ENCODE measurements at regions not wholly inside any gene's neighbourhood (a gene's known extent, or its start where the extent isn't known, plus 50 kb on each side); places are given as distances from the start of the nearest gene placed in this dataset.
A peak's percentile ranks its signal among the peaks of the same experiment; 100 is the strongest.

DNA sequence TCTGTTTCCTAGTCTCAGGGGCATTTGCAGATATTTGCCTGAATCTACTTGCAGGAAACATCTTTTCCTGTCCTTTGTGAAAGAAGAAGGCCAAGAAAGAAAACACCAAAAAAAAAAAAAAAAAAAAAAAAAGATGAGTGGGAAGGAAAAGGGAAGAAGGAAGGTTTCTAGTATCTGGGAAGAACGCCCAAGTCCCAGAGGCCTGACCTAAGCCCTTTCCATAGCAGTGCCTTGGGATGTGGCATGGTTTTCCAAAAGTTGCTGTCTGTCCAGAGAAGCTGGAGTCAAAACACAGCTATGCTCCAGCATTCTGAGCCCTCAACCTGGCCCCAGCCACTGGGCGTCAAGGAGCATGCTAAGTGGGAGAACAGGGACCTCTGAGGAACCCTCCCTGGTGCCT is 123.5 kb downstream of the INHBB start:
- Histone ChIP-seq H3K27ac (no peak overlapping the region), H3K4me1 (replicated peaks in 1 of 2) (peaks cover 20 to 21% of the 10 kb centered on the region in 2 donors), H3K4me3 (no peak overlapping the region)
- WGBS, 10 experiments = 8 to 83% (median 49%) methylated on average over 1 to 2 of the region's 2 CpGs
- ATAC-seq (replicated peaks in 6 of 8) = no peak
- in situ Hi-C loops (cut with MboI; ENCODE audit: low pct_unique_long_range_greater_than_20kb in 2 of 9, low sequenced_read_pairs in 9 of 9, unreplicated experiment in 9 of 9) = no loop called here

GRCh38 chr2:120470041-120470965 is 124.4 kb downstream of the INHBB start:
- peak in 6 of 8 experiments; percentile 63 to 95 (median 76) for ATAC-seq (replicated peaks in 6 of 8)
- 6 to 86% (median 54%) methylated on average over 1 to 11 of the region's 14 CpGs; no CpG with 5 or more reads in 1 of the 10 experiments for WGBS, 10 experiments

GRCh38 chr2:120471166-120471565 is 125.2 kb downstream of the INHBB start:
- no peak overlapping the region for H3K27ac ChIP-seq
- WGBS, 10 experiments = 0 to 77% (median 74%) methylated on average over 1 to 5 of the region's 5 CpGs; no CpG with 5 or more reads in 4 of the 10 experiments
- no peak overlapping the region for H3K4me3 ChIP-seq
- in situ Hi-C loops (cut with MboI; ENCODE audit: low pct_unique_long_range_greater_than_20kb in 2 of 9, low sequenced_read_pairs in 9 of 9, unreplicated experiment in 9 of 9) = no loop called here
- peaks cover 8 to 16% of the 10 kb centered on the region in 2 donors for H3K4me1 ChIP-seq (replicated peaks in 1 of 2)
- no peak for ATAC-seq (replicated peaks in 6 of 8)

More at GRCh38 chr2:120470041-120470965, 124.4 kb downstream of the INHBB start:
- in situ Hi-C loops (cut with MboI; ENCODE audit: low pct_unique_long_range_greater_than_20kb in 2 of 9, low sequenced_read_pairs in 9 of 9, unreplicated experiment in 9 of 9) = no loop called here
- no peak overlapping the region for H3K27ac ChIP-seq
- H3K4me3 ChIP-seq = no peak overlapping the region
- H3K4me1 ChIP-seq (replicated peaks in 1 of 2) = peaks cover 17 to 18% of the 10 kb centered on the region in 2 donors

- Histone ChIP-seq H3K4me1 (replicated peaks in 1 of 2) (peaks cover 0 to 10% of the 10 kb centered on the region in 2 donors), H3K27ac (no peak overlapping the region), H3K4me3 (no peak overlapping the region)
- no peak for ATAC-seq (replicated peaks in 6 of 8)
- WGBS, 10 experiments = 0 to 75% (median 26%) methylated on average over 1 to 2 of the region's 2 CpGs; no CpG with 5 or more reads in 6 of the 10 experiments
- in situ Hi-C loops (cut with MboI; ENCODE audit: low pct_unique_long_range_greater_than_20kb in 2 of 9, low sequenced_read_pairs in 9 of 9, unreplicated experiment in 9 of 9) = no loop called here
Observed at GRCh38 chr2:120472031-120472430, 126.1 kb downstream of the INHBB start.

DNA sequence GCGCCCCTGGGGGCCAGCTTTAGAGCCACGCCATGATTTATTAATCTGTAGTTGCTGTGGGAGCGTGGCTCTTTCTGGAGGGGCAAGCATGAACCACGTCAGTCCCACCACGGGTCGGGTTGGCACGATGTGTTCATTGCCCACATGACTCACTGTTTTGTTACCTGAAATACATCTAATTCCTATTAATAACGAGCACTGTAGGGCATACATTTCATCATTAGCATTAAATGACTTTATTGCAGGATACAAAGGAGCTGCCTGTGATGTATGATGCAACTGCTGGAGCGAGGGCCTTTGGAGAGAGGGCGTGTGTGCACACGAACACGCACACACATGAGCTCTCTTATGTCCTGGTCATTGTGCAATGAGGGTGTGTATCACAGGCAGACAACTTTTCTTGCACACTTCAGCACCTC is 127.0 kb downstream of the INHBB start:
- no peak overlapping the region for H3K27ac ChIP-seq
- H3K4me3 ChIP-seq = no peak overlapping the region
- in situ Hi-C loops (cut with MboI; ENCODE audit: low pct_unique_long_range_greater_than_20kb in 2 of 9, low sequenced_read_pairs in 9 of 9, unreplicated experiment in 9 of 9) = no loop called here
- WGBS, 10 experiments = 0 to 93% (median 75%) methylated on average over 1 to 6 of the region's 12 CpGs; no CpG with 5 or more reads in 5 of the 10 experiments
- peak in 4 of 8 experiments; percentile 11 to 69 (median 42) for ATAC-seq (replicated peaks in 6 of 8)
- H3K4me1 ChIP-seq (replicated peaks in 1 of 2) = peaks cover 0 to 10% of the 10 kb centered on the region in 2 donors

GRCh38 chr2:120473522-120474271 is 127.8 kb downstream of the INHBB start:
- no peak overlapping the region for H3K27ac ChIP-seq
- H3K4me3 ChIP-seq = no peak overlapping the region
- ATAC-seq (replicated peaks in 6 of 8) = no peak
- peaks cover 0 to 10% of the 10 kb centered on the region in 2 donors for H3K4me1 ChIP-seq (replicated peaks in 1 of 2)
- in situ Hi-C loops (cut with MboI; ENCODE audit: low pct_unique_long_range_greater_than_20kb in 2 of 9, low sequenced_read_pairs in 9 of 9, unreplicated experiment in 9 of 9) = no loop called here
- WGBS, 10 experiments = 33 to 100% (median 78%) methylated on average over 3 to 10 of the region's 16 CpGs; no CpG with 5 or more reads in 1 of the 10 experiments

DNA sequence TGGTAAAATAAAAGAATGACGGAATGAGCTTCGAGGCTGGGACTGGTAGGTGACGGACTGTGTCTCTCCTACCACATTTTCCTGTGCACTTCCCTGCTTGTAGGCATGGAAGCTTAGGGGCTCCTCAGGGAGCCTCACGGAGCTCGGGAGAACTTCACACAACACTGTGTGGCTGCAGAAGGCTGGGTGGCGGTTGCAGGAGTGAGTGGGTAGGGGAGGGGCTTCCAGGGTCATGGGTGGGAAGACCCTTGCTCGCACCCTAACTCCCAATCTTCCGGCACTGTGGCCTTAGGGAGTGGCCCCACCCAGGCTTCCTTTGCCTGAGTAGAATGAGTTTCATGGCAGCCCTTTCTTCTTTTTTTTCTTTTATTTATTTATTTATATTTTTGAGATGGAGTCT is 128.6 kb downstream of the INHBB start:
- Histone ChIP-seq H3K4me3 (no peak overlapping the region), H3K27ac (no peak overlapping the region), H3K4me1 (replicated peaks in 1 of 2) (peaks cover 0 to 10% of the 10 kb centered on the region in 2 donors)
- in situ Hi-C loops (cut with MboI; ENCODE audit: low pct_unique_long_range_greater_than_20kb in 2 of 9, low sequenced_read_pairs in 9 of 9, unreplicated experiment in 9 of 9) = no loop called here
- 70 to 100% (median 85%) methylated on average over 1 to 6 of the region's 8 CpGs; no CpG with 5 or more reads in 4 of the 10 experiments for whole genome bisulfite sequencing, 10 experiments
- ATAC-seq (replicated peaks in 6 of 8) = no peak

- 0 to 100% (median 33%) methylated on average over 1 to 4 of the region's 7 CpGs; no CpG with 5 or more reads in 7 of the 10 experiments for WGBS, 10 experiments
- ATAC-seq (replicated peaks in 6 of 8) = no peak
- in situ Hi-C loops (cut with MboI; ENCODE audit: low pct_unique_long_range_greater_than_20kb in 2 of 9, low sequenced_read_pairs in 9 of 9, unreplicated experiment in 9 of 9) = no loop called here
- peaks cover 0 to 18% of the 10 kb centered on the region in 2 donors for H3K4me1 ChIP-seq (replicated peaks in 1 of 2)
- H3K27ac ChIP-seq = no peak overlapping the region
- H3K4me3 ChIP-seq = no peak overlapping the region
Observed at GRCh38 chr2:120476141-120476540, 130.2 kb downstream of the INHBB start.

DNA sequence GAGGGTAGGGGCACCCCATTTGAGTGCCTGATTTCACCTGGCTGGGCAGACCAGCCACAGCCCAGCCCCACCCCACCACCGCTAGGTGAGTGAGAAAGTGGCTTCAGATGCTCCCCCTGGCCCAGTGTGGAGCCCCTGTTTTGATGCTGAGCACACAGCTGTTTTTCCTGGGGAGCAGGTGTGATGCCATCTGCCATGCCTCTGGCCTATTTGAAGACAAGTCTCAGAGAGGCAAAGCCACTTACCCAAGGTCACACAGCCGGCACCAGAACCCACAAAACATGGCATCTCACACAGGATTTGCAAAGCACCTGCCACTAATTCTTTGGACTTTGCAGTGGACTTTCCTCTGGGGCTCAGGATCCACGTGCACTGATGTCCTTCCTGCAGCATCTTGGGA is 131.3 kb downstream of the INHBB start:
- in situ Hi-C loops (cut with MboI; ENCODE audit: low pct_unique_long_range_greater_than_20kb in 2 of 9, low sequenced_read_pairs in 9 of 9, unreplicated experiment in 9 of 9) = no loop called here
- Histone ChIP-seq H3K27ac (no peak overlapping the region), H3K4me3 (no peak overlapping the region), H3K4me1 (replicated peaks in 1 of 2) (peaks cover 0 to 18% of the 10 kb centered on the region in 2 donors)
- 77 to 100% methylated on average over 1 to 3 of the region's 3 CpGs; no CpG with 5 or more reads in 8 of the 10 experiments for WGBS, 10 experiments
- no peak for ATAC-seq (replicated peaks in 6 of 8)

DNA sequence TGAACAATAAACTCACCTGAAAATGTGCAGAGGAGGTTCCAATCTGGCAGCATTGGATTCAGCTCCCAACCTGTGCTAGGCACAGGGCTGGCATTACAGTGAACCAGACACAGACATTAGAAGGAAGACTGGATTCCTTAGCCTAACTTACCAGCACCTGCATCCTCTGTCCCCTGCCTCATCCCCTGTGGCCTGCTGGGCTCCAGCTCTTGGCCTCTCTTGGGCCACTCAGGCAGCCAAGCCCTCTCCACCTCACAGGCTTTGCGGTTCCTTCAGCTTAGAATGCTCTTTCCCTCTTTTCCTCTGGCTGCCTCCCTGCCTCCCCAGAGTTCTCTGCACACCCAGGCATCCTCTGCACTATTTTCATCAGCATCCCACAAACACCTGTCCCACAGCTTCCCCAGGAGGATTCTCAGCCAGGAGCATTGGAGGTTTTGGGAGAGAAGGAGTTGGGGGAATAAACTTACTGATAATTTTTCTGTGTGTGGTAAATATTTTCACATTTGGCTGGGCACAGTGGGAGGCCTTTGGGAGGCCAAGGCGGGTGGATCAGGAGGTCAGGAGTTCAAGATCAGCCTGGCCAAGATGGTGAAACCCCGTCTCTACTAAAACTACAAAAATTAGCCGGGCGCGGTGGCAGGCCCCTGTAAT is 132.0 kb downstream of the INHBB start:
- Histone ChIP-seq H3K4me3 (no peak overlapping the region), H3K4me1 (replicated peaks in 1 of 2) (peaks cover 0 to 18% of the 10 kb centered on the region in 2 donors), H3K27ac (no peak overlapping the region)
- in situ Hi-C loops (cut with MboI; ENCODE audit: low pct_unique_long_range_greater_than_20kb in 2 of 9, low sequenced_read_pairs in 9 of 9, unreplicated experiment in 9 of 9) = no loop called here
- no peak for ATAC-seq (replicated peaks in 6 of 8)
- 0 to 100% (median 68%) methylated on average over 1 to 5 of the region's 6 CpGs; no CpG with 5 or more reads in 4 of the 10 experiments for WGBS, 10 experiments

- in situ Hi-C loops (cut with MboI; ENCODE audit: low pct_unique_long_range_greater_than_20kb in 2 of 9, low sequenced_read_pairs in 9 of 9, unreplicated experiment in 9 of 9) = no loop called here
- ATAC-seq (replicated peaks in 6 of 8) = peak in 2 of 8 experiments; percentile 10 to 28
- peaks cover 0 to 13% of the 10 kb centered on the region in 2 donors for H3K4me1 ChIP-seq (replicated peaks in 1 of 2)
- no peak overlapping the region for H3K4me3 ChIP-seq
- 20 to 90% (median 69%) methylated on average over 1 to 3 of the region's 9 CpGs; no CpG with 5 or more reads in 2 of the 10 experiments for WGBS, 10 experiments
- no peak overlapping the region for H3K27ac ChIP-seq
Observed at GRCh38 chr2:120480346-120480902, 134.5 kb downstream of the INHBB start.

- ATAC-seq (replicated peaks in 6 of 8) = peak in 2 of 8 experiments; percentile 33 to 74
- Histone ChIP-seq H3K4me3 (no peak overlapping the region), H3K27ac (no peak overlapping the region), H3K4me1 (replicated peaks in 1 of 2) (peaks cover 0 to 8% of the 10 kb centered on the region in 2 donors)
- in situ Hi-C loops (cut with MboI; ENCODE audit: low pct_unique_long_range_greater_than_20kb in 2 of 9, low sequenced_read_pairs in 9 of 9, unreplicated experiment in 9 of 9) = no loop called here
- WGBS, 10 experiments = 85 to 100% (median 90%) methylated on average over 1 to 4 of the region's 5 CpGs; no CpG with 5 or more reads in 4 of the 10 experiments
Observed at GRCh38 chr2:120480903-120481445, 135.0 kb downstream of the INHBB start.

Data from motor neuron (in vitro differentiated cells).